HepG2 (cell line): ENCODE measurements at regions not wholly inside any gene's neighbourhood (a gene's known extent, or its start where the extent isn't known, plus 50 kb on each side); places are given as distances from the start of the nearest gene placed in this dataset.

Experiments
- ATF1 ChIP-seq: IDR thresholded peaks from 2 replicates; pipeline ENCODE4 v1.6.1; 2016; ENCODE audit warnings: mild to moderate bottlenecking, control low read depth
- ETV6 ChIP-seq: sonication (generic); formaldehyde crosslinking; conservative IDR thresholded peaks from 2 replicates; pipeline ENCODE4 v1.4.0; 2020; ENCODE audit warnings: missing genetic modification reagents
- FOXK1 ChIP-seq: sonication (generic); formaldehyde crosslinking; IDR thresholded peaks from 2 replicates; pipeline ENCODE4 v1.4.0; 2020; ENCODE audit warnings: low read depth, missing genetic modification reagents, borderline replicate concordance
- GLMP ChIP-seq: sonication (generic); formaldehyde crosslinking; IDR thresholded peaks from 2 replicates; pipeline ENCODE4 v1.9.0; 2021; ENCODE audit warnings: missing genetic modification reagents, mild to moderate bottlenecking, borderline replicate concordance
- HHEX ChIP-seq: IDR thresholded peaks from 2 replicates; pipeline ENCODE4 v1.6.1; 2016; ENCODE audit warnings: control low read depth
- KAT7 ChIP-seq: IDR thresholded peaks from 2 replicates; pipeline ENCODE4 v1.6.1; 2018; ENCODE audit warnings: borderline replicate concordance, missing compliant biosample characterization
- KDM2A ChIP-seq: sonication (generic); formaldehyde crosslinking; IDR thresholded peaks from 2 replicates; pipeline ENCODE4 v1.4.0; 2020; ENCODE audit warnings: low read depth, missing genetic modification reagents, borderline replicate concordance
- MAFK ChIP-seq, 2 experiments: IDR thresholded peaks in 1 of 2; conservative IDR thresholded peaks in 1 of 2; 2 replicates each; pipeline ENCODE4 v1.6.1; 2011; ENCODE audit warnings: improper control_type of control experiment in 2 of 2, low read length in 2 of 2
- MBD4 ChIP-seq: IDR thresholded peaks from 2 replicates; pipeline ENCODE4 v1.6.1; 2012; ENCODE audit warnings: low read length, inconsistent platforms, borderline replicate concordance
- MTA1 ChIP-seq: sonication (generic); formaldehyde crosslinking; IDR thresholded peaks from 2 replicates; pipeline ENCODE4 v1.4.0; 2020; ENCODE audit warnings: missing genetic modification reagents, mild to moderate bottlenecking, borderline replicate concordance
- MXI1 ChIP-seq: IDR thresholded peaks from 3 replicates; pipeline ENCODE4 v1.6.1; 2012; ENCODE audit warnings: low read depth, low read length, inconsistent platforms, borderline replicate concordance
- NR2C2 ChIP-seq: sonication (generic); formaldehyde crosslinking; IDR thresholded peaks from 2 replicates; pipeline ENCODE4 v1.4.0; 2020; ENCODE audit warnings: missing genetic modification reagents, mild to moderate bottlenecking, moderate library complexity, borderline replicate concordance
- POLR2AphosphoS5 ChIP-seq: IDR thresholded peaks from 2 replicates; pipeline ENCODE4 v1.6.1; 2012; ENCODE audit warnings: low read depth, low read length
- RBFOX2 ChIP-seq: fragments of 200-400 bp; formaldehyde crosslinking; IDR thresholded peaks from 2 replicates; pipeline ENCODE4 v1.6.1; 2017; ENCODE audit warnings: low read depth, mild to moderate bottlenecking, low read length
- RXRA ChIP-seq: sonication (generic); formaldehyde crosslinking; IDR thresholded peaks from 2 replicates; pipeline ENCODE4 v1.5.1; 2020; ENCODE audit warnings: missing genetic modification reagents
- SP1 ChIP-seq, 2 experiments: fragments of 450-650 bp in 1 of 2; sonication (generic) in 1 of 2; formaldehyde crosslinking in 1 of 2; IDR thresholded peaks; 2 replicates each; pipeline versions ENCODE4 v1.4.0 to v1.6.1; 2016 to 2020; ENCODE audit warnings: missing genetic modification reagents in 1 of 2
- SPEN ChIP-seq: sonication (generic); formaldehyde crosslinking; IDR thresholded peaks from 2 replicates; pipeline ENCODE4 v1.5.1; 2020; ENCODE audit warnings: low read depth, mild to moderate bottlenecking, missing genetic modification reagents
- ZBTB1 ChIP-seq: sonication (generic); formaldehyde crosslinking; IDR thresholded peaks from 2 replicates; pipeline ENCODE4 v1.4.0; 2020; ENCODE audit warnings: missing genetic modification reagents, borderline replicate concordance
- ZC3H13 ChIP-seq: sonication (generic); formaldehyde crosslinking; IDR thresholded peaks from 2 replicates; pipeline ENCODE4 v1.8.1; 2023; ENCODE audit warnings: mild to moderate bottlenecking, missing genetic modification reagents, moderate library complexity
- ZMYM4 ChIP-seq: sonication (generic); formaldehyde crosslinking; IDR thresholded peaks from 2 replicates; pipeline ENCODE4 v1.8.1; 2023; ENCODE audit warnings: mild to moderate bottlenecking, missing genetic modification reagents
- ZNF282 ChIP-seq: fragments of 450-650 bp; IDR thresholded peaks from 2 replicates; pipeline ENCODE4 v1.6.1; 2018; ENCODE audit not compliant: partially characterized antibody
- ZNF30 ChIP-seq: sonication (generic); formaldehyde crosslinking; IDR thresholded peaks from 2 replicates; pipeline ENCODE4 v1.5.0; 2020; ENCODE audit warnings: mild to moderate bottlenecking, missing genetic modification reagents
- ZNF333 ChIP-seq: sonication (generic); formaldehyde crosslinking; IDR thresholded peaks from 2 replicates; pipeline ENCODE4 v1.4.0; 2020; ENCODE audit warnings: mild to moderate bottlenecking, missing genetic modification reagents, borderline replicate concordance
- ZNF468 ChIP-seq: sonication (generic); formaldehyde crosslinking; IDR thresholded peaks from 2 replicates; pipeline ENCODE4 v1.8.0; 2022; ENCODE audit warnings: mild to moderate bottlenecking, moderate library complexity, missing genetic modification reagents
- ZNF629 ChIP-seq: sonication (generic); formaldehyde crosslinking; conservative IDR thresholded peaks from 2 replicates; pipeline ENCODE4 v1.5.0; 2020; ENCODE audit warnings: missing genetic modification reagents
- ZNF672 ChIP-seq: sonication (generic); formaldehyde crosslinking; IDR thresholded peaks from 2 replicates; pipeline ENCODE4 v1.8.1; 2022; ENCODE audit warnings: missing genetic modification reagents
- ZNF713 ChIP-seq: sonication (generic); formaldehyde crosslinking; IDR thresholded peaks from 2 replicates; pipeline ENCODE4 v1.4.0; 2020; ENCODE audit warnings: mild to moderate bottlenecking, missing genetic modification reagents
- ZNF75D ChIP-seq: sonication (generic); formaldehyde crosslinking; IDR thresholded peaks from 2 replicates; pipeline ENCODE4 v1.8.1; 2023; ENCODE audit warnings: missing genetic modification reagents, mild to moderate bottlenecking, borderline replicate concordance
- ZSCAN31 ChIP-seq: sonication (generic); formaldehyde crosslinking; IDR thresholded peaks from 2 replicates; pipeline ENCODE4 v1.5.0; 2020; ENCODE audit warnings: low read depth, mild to moderate bottlenecking, missing genetic modification reagents
- TF ChIP-seq, protein P1 (sequence below): sonication (generic); formaldehyde crosslinking; IDR thresholded peaks from 2 replicates; pipeline ENCODE4 v1.4.0; 2020; ENCODE audit warnings: missing genetic modification reagents

DNA sequence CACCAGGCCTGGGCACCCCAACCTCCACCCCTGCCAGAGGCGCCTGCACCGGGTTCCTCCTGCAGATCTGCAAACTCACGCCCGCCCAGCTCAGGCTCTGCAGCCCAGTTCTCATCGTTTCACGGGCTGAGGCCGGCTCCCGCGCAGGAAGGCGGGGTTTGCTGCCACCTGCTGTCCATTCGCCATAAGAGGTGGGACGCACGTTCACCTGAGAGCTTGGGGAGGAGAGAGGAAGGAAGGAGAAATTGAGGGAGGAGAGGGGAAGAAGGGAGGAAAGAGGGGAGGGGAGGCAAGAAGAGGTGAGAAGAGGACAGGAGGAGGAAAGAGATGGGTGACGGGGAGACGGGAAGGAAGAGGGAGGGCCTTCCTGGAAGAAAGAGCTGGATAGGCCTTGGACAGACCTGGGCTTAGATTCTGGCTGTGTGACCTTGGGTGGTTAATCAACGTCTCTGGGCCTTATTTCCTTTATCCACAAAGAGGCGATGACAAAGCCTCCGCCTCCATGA lies 114.5 kb downstream of the ADRA2C start (continued):
- TF ChIP-seq MAFK (conservative IDR thresholded peaks at IDR 0.05 in 1 of 2, IDR thresholded peaks at IDR 0.05 in 1 of 2; ENCODE audit: low read length in 2 of 2) = no peak
- TF ChIP-seq ZC3H13 (CRISPR knock-in tag) = no peak
- no peak for TF ChIP-seq SPEN (CRISPR knock-in tag)
- TF ChIP-seq ZNF672 (CRISPR knock-in tag) = no peak
- TF ChIP-seq MBD4 = no peak
- no peak for TF ChIP-seq FOXK1 (CRISPR knock-in tag)
- TF ChIP-seq ATF1 (CRISPR knock-in tag) = no peak
- no peak for TF ChIP-seq MXI1
- no peak for TF ChIP-seq ZNF629 (CRISPR knock-in tag)
- TF ChIP-seq ZSCAN31 (CRISPR knock-in tag) = no peak
- TF ChIP-seq KDM2A (CRISPR knock-in tag) = peak; percentile 82; the same call in 1 of the 2 replicates
- TF ChIP-seq ZNF282 = no peak
- TF ChIP-seq SP1 (IDR thresholded peaks at IDR 0.05) = no peak
- 0 out of 2 replicates have a peak, but pooled peaks have one; percentile 22 for TF ChIP-seq SP1 (CRISPR knock-in tag; IDR thresholded peaks at IDR 0.05)
- TF ChIP-seq, protein P1, sequence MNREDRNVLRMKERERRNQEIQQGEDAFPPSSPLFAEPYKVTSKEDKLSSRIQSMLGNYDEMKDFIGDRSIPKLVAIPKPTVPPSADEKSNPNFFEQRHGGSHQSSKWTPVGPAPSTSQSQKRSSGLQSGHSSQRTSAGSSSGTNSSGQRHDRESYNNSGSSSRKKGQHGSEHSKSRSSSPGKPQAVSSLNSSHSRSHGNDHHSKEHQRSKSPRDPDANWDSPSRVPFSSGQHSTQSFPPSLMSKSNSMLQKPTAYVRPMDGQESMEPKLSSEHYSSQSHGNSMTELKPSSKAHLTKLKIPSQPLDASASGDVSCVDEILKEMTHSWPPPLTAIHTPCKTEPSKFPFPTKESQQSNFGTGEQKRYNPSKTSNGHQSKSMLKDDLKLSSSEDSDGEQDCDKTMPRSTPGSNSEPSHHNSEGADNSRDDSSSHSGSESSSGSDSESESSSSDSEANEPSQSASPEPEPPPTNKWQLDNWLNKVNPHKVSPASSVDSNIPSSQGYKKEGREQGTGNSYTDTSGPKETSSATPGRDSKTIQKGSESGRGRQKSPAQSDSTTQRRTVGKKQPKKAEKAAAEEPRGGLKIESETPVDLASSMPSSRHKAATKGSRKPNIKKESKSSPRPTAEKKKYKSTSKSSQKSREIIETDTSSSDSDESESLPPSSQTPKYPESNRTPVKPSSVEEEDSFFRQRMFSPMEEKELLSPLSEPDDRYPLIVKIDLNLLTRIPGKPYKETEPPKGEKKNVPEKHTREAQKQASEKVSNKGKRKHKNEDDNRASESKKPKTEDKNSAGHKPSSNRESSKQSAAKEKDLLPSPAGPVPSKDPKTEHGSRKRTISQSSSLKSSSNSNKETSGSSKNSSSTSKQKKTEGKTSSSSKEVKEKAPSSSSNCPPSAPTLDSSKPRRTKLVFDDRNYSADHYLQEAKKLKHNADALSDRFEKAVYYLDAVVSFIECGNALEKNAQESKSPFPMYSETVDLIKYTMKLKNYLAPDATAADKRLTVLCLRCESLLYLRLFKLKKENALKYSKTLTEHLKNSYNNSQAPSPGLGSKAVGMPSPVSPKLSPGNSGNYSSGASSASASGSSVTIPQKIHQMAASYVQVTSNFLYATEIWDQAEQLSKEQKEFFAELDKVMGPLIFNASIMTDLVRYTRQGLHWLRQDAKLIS = no peak
- no peak for TF ChIP-seq NR2C2 (CRISPR knock-in tag)
- TF ChIP-seq KAT7 (CRISPR knock-in tag) = no peak
- no peak for TF ChIP-seq HHEX (CRISPR knock-in tag)
- TF ChIP-seq ZBTB1 (CRISPR knock-in tag) = no peak
- no peak for TF ChIP-seq ZNF75D (CRISPR knock-in tag)
- no peak for TF ChIP-seq ZNF713 (CRISPR knock-in tag)
- TF ChIP-seq ZNF468 (CRISPR knock-in tag) = no peak
- no peak for TF ChIP-seq POLR2AphosphoS5
- no peak for TF ChIP-seq RBFOX2
- TF ChIP-seq GLMP = no peak
- no peak for TF ChIP-seq ZMYM4 (CRISPR knock-in tag)
- no peak for TF ChIP-seq RXRA (CRISPR knock-in tag)
- no peak for TF ChIP-seq ZNF333 (CRISPR knock-in tag)
- no peak for TF ChIP-seq MTA1
- no peak for TF ChIP-seq ZNF30 (CRISPR knock-in tag)
- no peak for TF ChIP-seq ETV6 (CRISPR knock-in tag)
